Anterior cingulate cortex (tissue), 58 donors: ENCODE measurements at regions not wholly inside any gene's neighbourhood (a gene's known extent, or its start where the extent isn't known, plus 50 kb on each side); places are given as distances from the start of the nearest gene placed in this dataset.

Source experiments
- DNase-seq, 58 donors: peaks; one replicate each; lab custom pipeline; 2025; lab: John Stamatoyannopoulos, UW

DNA sequence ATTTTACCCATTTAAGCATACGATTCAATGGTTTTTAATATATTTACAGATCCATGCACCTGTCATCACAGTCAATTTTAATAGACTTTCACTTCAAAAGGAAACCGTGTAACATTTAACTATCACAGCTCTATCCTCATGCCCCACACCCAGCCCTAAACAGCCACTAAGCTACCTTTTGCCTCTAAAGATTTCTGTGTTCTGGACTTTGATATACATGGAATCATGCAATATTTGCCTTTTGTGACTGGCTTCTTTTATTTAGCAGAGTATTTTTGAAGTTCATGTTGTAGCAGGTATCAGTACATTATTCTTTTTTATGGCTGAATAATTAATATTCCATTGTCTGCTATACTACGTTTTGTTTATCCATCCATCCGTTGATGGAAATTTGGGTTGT, 50.3 kb upstream of the STX16 start:
- no peak for DNase-seq

DNA sequence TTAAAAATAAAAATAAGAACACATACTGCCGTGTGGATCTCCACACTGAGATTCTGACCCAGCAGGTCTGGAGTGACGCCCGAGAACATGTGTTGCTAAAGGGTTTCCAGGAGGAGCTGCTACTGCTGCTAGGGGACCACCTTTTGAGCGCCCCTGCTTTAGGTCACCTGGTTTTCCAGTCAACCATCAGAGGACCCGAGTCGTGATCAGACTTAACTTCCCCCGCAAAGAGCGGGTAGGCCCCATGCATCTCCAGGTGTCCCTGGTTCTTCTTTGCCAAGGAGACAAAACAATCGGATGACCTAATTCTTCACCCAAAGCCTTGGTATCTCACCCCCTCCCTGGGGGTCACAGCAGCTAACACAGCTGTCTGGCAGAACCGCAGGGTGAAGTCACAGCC, 51.1 kb upstream of the STX16 start:
- DNase-seq: no peak

DNA sequence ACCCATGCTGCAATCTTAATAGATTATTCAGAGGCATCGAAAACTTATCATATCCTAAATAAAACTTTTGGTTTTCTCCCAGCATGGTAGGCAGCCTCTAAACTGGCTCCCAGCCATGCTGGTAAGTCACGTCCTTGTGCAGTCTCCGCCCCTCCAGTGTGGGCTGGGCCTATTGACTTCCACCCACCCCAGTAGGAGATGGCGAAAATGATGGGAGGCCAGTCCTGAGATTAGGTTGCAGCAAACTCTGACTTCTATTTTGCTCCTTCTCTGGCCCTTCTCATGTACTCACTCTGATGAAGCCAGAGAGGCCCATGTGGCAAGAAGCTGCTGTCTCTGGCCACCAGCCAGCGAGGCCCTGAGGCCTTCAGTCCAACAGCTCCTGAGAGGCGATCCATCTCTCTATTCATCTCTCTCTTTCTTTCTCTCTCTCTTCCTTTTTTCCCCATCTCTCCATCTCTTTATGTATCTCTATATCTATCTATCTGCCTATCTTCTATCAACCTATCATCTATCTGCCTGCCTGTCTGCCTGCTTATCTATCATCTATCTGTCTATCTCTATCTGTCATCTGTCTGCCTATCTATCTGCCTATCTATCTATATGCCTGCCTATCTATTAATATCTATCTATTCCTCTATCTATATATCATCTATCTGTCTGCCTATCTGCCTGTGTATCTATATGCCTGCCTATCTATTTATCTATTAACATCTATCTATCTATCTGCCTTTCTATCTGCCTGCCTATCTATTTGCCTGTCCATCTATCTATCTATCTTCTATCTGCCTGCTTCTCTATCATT, 52.7 kb upstream of the STX16 start:
- no peak for DNase-seq

DNA sequence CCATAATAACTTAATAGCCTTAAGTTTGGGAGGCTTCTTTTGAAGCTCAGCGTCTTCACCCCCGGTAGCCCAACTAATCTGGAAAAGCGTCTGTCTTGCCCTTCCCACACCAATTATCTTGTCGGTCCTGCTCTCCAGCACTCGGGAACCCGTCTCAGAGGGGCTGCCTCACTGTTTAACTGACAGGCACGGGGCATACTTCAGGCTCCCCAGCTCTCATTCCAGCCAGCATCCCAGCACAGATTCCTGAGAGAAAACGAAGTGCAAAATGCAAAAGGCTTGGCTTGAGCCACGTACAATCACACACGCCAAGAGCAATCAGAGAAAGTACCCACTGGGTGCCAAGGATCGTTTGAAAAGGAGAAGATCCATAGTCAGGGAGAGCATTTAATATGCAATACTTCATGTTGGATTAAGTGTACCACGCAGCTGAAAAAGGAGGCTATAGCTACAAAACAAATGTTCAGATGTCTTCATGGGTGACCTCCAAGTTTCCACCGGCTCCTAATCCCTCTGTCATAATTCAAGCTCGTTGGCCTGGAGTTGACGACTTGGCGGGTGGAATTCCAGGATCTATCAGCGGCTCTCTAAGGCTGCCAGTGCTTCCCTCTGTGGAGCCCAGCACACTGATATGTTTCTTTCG, 53.7 kb upstream of the STX16 start:
- DNase-seq: no peak

DNA sequence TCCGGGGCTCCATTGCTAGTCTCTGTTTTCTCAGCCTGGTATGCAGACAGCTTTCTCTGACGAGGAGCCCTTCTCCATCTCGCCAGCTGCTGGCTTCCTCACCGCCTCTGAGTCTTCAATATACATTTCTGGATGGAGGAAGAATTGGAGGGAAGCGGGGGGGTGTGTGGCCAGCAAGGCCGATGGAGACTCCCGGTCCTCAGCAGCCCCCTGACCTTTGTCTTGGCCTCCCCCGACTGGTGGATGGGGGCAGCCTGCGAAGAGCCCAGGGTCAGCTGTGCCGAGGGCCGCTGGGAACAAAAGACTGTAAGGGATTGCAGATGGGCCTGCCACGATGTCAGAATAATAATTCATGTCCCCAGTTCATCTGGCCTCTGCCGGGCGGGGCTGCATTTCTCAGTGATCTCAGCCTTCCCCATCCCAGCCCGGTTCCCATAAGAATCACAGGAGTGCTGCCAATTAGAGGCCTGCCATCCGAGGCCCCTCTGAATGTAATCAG, 54.3 kb upstream of the STX16 start:
- peak in 7 of 58 donors; percentile 9 to 38 (median 15) for DNase-seq

DNA sequence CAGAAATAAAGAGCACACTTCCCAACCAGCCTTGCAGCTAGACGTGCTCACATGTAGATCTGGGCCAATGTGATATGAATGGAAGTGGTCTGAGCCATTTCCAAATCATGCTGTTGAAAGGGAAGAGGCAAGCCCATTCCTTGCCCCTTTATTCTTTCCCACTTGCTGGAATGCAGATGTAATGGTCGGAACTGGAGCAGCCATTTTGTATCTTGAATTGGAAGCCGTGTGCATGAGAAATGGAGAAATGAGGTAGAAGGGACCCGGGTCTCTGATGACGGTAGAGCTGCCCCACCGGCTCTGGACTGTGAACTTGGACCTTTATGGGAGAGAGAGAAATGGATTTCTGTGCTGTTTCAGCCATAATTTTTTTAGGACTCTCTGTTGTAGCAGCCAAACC, 54.8 kb upstream of the STX16 start:
- DNase-seq: no peak

DNA sequence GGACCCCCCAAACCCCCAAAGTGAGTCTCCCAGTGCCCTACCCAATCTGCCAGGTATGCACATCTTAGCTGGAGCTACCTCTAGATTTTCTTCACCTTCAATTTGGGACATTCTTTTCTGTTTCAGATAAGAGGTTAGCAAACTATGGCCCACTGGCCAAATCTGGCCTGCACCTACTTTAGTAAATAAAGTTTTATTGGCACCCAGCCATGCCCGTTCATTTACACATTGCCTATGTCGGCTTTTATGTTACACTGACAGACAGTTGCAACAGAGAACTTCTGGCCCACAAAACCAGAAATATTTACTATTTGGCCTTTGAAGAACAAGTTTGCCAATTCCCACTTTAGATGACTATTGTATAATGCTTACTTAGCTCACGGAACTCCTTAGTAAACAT, 55.9 kb upstream of the STX16 start:
- no peak for DNase-seq

DNA sequence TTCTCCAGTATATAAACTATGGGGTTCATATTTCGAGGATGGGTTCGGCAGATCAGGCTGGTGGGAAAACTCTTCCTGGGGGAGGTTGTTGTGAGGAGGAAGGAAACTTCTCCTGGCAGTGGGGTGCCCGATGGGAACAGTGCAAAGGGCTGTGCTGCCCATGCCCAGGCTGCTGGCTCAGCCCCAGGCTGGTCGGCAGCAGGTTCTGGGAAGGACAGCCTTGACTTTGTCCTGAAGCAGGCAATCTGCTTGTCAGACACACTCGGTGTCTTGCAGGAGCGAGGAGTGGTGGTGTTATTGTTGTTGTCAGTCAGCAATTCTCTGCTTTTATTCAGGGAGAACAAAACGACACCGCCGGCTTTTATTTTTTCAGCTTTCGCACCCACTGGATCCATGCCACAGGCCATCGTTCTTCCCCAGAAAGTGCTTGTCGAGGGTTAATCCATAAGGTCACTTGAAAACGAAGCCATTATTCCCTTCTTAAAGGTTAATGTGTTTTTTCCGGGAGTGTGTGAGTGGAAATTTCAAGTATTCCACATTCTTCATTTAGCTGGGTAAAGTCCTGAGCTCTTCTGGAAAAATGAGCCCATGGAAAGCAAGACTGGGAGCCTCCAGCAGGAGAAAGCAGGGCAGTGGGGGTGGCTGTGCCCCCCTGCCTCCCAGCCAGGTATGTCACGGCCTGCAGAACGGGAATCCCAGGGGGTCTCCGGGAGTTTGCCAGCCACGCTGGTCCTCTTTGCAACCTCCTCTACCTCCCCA, 57.0 kb upstream of the STX16 start:
- no peak for DNase-seq

DNA sequence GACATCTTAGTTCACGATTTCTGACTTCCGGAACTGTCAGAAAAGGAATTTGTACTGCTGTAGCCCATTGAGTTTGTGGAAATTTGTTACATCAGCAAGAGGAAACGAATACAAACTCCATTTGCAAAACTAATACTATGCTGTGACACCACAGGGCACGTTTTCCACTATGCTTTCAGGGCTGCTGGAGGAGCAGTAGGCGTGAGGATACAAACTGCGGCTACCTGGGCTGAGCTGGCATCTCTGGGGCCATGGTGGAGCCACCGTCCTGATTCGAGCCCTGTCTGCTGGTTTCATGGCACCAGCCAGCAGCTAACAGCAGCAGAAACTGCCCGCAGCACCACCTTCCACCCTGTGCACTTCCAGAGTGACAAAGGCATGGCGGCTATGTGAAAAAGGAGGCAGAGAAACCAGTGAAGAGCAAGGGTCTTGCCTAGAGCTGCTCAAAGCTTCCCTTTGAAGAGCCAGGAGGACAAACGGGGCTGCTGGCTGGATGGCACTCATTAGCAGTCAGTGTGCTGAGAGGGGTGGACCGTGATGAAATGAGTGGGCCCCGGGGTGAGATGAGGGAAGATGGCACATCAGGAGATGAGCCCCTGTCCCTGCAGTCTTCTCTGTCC, 58.9 kb upstream of the STX16 start:
- DNase-seq: no peak

DNA sequence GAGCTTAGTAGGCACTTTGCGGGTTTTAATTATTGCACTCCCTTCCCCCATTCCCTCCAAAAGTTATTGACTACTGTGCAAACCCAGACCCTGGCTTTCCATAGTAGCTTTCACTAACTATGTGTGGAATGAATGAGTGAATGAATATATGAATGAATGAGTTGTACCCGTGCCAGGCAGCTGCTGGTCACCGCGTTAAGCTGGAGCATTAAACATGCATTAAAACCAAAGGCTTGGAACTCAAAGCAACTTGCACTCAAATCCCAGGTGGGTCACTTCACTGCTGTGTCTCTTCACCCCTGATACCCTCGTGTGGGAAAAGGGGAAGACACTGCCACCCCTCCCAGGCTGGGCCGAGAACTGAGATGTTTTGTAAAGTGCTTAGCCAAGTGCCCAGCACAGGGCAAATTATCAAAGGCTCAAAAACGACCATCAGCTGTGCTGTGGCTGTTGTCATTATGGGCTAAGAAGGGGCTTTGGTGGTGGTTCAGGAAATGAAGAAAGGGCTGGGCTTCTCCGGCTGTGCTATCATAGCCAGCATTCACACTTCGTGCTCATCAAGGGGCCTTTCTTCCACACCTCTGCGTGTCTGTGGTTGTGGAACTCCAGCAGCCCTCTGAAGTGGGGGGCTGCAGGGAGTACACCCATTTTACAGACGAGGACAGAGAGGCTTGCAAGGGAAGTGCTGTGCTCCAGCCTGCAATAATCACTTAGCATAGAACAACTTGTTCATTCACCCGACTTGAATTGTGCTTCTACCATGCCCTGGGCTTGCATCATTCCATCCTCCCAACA, 60.2 kb upstream of the STX16 start:
- no peak for DNase-seq

DNA sequence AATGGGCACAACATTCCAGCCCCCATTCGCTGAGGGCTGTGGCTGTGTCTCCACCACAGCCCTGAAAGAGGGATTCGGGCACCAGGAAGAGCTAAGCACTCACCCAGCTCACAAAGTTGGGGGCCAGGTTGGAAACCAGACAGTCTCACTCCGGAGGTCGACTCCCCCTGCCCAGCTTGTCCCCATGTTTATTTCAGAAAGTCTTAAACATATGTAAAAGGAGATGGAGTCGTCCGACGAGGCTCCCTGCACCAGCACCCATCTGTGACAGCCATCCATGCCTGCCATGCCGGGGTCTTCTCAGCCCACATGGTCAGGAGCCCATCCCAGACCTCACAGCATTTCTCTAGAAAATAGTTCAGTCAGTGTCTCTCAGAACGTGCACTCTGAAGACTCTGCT, 63.6 kb upstream of the STX16 start:
- no peak for DNase-seq

DNA sequence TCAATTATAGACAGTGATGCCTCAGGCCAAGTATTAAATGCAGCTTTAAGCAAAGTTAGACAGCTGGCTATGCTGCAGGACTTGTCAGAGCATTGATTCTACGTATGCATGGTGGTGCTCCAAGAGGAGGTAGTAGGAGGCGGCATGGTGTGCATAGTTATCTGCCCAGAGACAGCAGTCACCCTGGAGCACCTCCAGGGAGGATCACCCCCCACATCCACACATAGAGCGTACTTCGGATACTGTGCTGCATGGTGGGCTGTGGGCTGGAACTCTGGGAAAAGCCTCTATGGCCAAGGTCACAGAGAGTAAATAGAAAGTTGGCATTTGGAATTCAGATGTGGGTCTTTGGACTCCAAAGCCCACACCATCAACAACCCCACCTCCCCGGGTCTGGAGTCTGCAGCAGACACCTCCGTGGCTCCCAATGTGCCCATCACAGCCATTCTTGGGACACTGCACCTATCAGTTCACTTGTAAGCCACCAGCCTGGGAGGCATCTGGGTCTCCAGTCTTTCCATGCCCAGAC, 64.5 kb upstream of the STX16 start:
- no peak for DNase-seq

DNA sequence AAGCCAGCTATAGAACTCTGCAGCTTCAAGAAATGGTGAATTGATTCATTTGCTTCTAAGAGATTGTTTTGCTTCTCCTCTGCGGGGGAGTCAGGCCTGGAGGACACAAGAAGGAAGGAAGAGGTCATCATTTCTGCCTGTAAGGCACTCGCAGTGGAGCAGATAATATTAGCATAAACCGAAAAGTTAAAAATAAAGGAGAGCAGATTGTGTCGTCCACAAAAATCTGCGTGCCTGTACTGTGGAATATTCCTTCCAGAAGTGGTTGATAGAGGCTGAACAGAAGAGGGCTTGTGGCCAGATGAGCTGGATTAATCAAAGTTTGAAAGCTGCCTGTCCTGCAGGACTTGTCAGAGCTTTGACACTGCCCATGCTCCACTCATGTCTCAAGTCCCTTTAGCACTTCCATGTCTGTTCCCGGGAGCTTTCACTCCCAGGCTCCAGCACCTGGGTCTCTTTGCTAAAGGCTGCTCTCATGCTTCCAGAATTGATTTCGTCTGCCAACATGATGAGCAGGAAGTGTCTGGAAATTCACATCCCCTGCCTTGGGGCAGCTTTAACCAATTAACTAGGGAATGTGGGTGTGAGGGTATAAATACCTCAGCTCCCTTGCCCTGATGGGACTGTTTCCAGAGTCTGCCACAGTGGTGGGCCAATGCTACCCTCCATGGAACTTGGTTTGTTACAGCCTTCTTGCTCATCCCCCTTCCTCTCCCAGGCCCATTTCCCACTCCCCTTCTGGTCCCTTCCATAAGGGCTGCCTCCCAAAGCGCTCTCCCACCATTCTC, 65.1 kb upstream of the STX16 start:
- DNase-seq: no peak

DNA sequence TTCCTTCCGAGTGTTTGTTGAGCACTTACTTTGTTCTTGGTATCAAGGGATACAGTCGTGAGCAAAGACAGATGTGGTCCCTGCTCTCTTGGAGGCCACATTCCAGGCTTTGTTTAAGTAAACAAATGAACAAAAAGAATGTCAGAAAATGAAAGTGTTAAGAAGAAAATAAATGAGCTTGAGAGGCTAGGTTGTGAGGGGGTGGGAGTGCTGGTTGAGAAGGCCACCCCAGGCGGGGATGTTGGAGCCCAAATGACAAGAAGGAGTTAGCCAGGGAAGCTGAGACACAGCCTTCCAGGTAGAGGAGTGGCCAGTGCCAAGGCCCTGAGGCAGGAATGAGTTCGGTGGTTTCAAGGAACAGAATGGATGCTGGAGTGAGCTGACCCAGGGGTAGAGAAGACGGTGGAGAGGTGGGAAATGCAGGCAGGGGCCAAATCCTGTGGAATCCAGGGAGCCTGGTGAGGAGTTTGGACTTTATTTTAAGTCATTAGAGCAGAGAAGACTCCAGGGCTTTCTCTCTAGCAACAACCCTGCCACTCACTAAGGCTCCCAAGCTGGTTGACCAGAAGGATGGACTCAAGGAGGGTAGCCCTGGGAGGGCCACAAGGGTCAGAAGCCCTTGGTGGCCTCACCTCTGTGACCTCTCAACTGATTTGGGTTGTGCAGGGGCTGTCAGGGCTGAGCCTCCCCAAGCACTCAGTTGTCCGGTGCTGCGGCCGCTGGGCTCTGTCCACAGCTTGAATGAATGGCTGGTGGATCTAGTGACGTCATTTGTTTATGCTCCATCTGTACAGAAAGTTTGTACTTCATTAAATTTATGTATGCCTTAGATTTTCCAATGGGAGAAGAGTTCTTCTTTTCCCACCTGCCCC, 66.0 kb upstream of the STX16 start:
- no peak for DNase-seq

DNA sequence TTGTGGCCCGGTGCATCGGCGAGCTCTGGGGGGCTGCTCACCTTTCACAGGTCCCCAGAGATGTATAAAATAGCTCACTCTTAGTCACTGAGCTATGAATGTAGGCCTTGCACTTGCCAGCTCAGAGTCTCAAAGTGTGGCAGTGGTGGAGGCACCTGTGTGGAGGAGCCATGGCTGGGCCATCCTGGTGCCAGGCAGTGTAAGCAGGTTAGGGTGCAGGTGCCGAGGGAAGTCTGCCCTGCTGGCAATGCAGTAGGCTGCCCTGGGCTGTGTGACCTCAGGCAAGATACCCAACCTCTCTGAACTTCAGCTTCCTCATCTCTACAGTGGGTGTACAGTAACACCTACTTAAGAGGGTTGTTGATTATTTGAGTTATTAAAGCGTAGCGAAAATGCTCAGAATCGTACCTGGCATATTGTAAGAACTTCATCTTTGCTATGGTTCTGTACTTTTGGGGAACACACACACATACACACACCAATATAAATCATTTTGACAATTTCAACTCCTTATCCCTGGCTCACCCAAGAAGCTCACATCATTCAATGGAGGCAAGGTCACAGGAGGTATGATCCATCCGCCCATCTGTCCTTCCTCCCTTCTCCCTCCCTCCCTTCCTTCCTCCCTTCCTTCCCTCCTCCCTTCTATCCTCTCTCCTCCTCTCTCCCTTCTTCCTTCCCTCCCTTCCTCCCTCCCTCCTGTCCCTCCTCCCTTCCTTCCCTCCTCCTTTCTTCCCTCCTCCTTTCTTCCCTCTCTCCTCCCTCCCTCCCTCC, 66.8 kb upstream of the STX16 start:
- no peak for DNase-seq

DNA sequence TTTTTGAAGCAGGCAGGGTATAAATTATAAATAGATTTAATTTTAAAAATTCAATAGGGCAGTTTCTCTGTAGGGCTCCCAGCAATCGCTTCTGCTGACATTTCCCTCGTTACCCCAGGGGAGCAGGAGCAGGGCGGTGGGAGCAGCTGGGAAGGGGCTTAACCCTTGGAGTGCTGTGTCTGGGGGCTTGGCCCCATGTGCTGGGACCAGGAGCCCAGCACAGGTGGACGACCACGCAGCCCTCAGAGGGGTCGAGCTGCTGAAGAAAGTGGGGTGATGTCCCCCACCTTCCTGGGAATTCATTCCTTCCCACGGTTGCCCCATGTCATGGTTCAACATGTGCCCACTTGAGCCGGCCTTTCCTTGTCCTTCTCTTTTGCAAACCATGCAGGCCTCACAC, 67.5 kb upstream of the STX16 start:
- DNase-seq: no peak

DNA sequence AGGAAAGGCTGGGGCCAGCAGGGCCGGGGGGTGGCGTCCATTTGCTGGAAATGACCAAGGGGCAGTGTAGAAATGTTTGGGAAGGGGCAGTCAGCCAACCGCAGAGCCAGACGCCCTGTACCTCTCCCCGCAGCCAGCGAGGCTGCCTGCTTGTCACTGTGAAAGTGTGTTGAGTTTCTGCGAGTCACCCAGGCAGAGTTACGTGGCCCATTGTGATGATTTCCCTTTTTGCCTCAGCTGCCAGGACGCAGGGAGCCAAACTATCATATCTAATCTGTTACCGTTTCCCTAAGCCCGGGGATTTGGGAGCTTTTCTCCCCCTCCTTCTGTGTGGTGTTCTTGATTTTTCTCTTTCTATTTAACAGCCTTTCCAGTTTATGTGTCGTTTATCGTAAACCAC, 67.9 kb upstream of the STX16 start:
- no peak for DNase-seq
